H9 (cell line): ENCODE measurements at regions not wholly inside any gene's neighbourhood (a gene's known extent, or its start where the extent isn't known, plus 50 kb on each side); places are given as distances from the start of the nearest gene placed in this dataset.

Source experiments
- DNase-seq: peaks from one replicate; pipeline ENCODE4 v3.0.0-alpha.2; 2017
- H2AFZ ChIP-seq: one replicate; pipeline ENCODE4 v1.6.1; 2013; ENCODE audit warnings: mild to moderate bottlenecking, low read length, control low read depth, moderate library complexity
- H2AK5ac ChIP-seq: 2 replicates; pipeline ENCODE4 v1.6.1; 2013; ENCODE audit warnings: low read length, control low read depth, mixed read lengths; ENCODE audit not compliant: insufficient read length
- H2BK120ac ChIP-seq: one replicate; pipeline ENCODE4 v1.6.1; 2013; ENCODE audit warnings: low read depth, mild to moderate bottlenecking, low read length, control low read depth, inconsistent platforms; ENCODE audit not compliant: poor library complexity, severe bottlenecking
- H2BK12ac ChIP-seq: 2 replicates; pipeline ENCODE4 v1.6.1; 2013; ENCODE audit warnings: low read length, control low read depth, mixed read lengths, low read depth; ENCODE audit not compliant: insufficient read length
- H2BK15ac ChIP-seq: 2 replicates; pipeline ENCODE4 v1.6.1; 2013; ENCODE audit warnings: low read depth, low read length, control low read depth
- H2BK20ac ChIP-seq: one replicate; pipeline ENCODE4 v1.6.1; 2013; ENCODE audit warnings: low read depth, mild to moderate bottlenecking, low read length, control low read depth, inconsistent platforms; ENCODE audit not compliant: poor library complexity, severe bottlenecking
- H2BK5ac ChIP-seq: 2 replicates; pipeline ENCODE4 v1.6.1; 2013; ENCODE audit warnings: low read length, control low read depth, mixed read lengths; ENCODE audit not compliant: insufficient read length
- H3K14ac ChIP-seq: 2 replicates; pipeline ENCODE4 v1.6.1; 2013; ENCODE audit warnings: low read length, control low read depth; ENCODE audit not compliant: insufficient read depth
- H3K18ac ChIP-seq: 2 replicates; pipeline ENCODE4 v1.6.1; 2013; ENCODE audit warnings: low read depth, mild to moderate bottlenecking, mixed read lengths, low read length, control low read depth; ENCODE audit not compliant: insufficient read length
- H3K23ac ChIP-seq: 2 replicates; pipeline ENCODE4 v1.6.1; 2013; ENCODE audit warnings: low read length, control low read depth, mixed read lengths, low read depth; ENCODE audit not compliant: insufficient read length
- H3K23me2 ChIP-seq: 2 replicates; pipeline ENCODE4 v1.6.1; 2013; ENCODE audit warnings: low read depth, mild to moderate bottlenecking, mixed read lengths, low read length, control low read depth; ENCODE audit not compliant: insufficient read length, poor library complexity, severe bottlenecking
- H3K27ac ChIP-seq: 2 replicates; pipeline ENCODE4 v1.5.1; 2013; ENCODE audit warnings: low read length, control low read depth, mixed read lengths, low read depth; ENCODE audit not compliant: insufficient read length
- H3K27me3 ChIP-seq: 2 replicates; pipeline ENCODE4 v1.6.1; 2013; ENCODE audit warnings: low read length, control low read depth, inconsistent platforms; ENCODE audit not compliant: insufficient read depth
- H3K4ac ChIP-seq: 2 replicates; pipeline ENCODE4 v1.6.1; 2013; ENCODE audit warnings: low read depth, mild to moderate bottlenecking, control low read depth, inconsistent platforms, low read length, moderate library complexity
- H3K4me1 ChIP-seq: 2 replicates; pipeline ENCODE4 v1.6.1; 2013; ENCODE audit warnings: low read length, control low read depth, inconsistent platforms; ENCODE audit not compliant: insufficient read depth
- H3K4me2 ChIP-seq: 2 replicates; pipeline ENCODE4 v1.6.1; 2013; ENCODE audit warnings: low read length, control low read depth, mixed read lengths; ENCODE audit not compliant: insufficient read length, insufficient read depth
- H3K56ac ChIP-seq: 2 replicates; pipeline ENCODE4 v1.6.1; 2013; ENCODE audit warnings: low read depth, mild to moderate bottlenecking, mixed read lengths, low read length, control low read depth; ENCODE audit not compliant: insufficient read length
- H3K79me1 ChIP-seq: 2 replicates; pipeline ENCODE4 v1.6.1; 2013; ENCODE audit warnings: low read depth, mild to moderate bottlenecking, moderate library complexity, low read length, control low read depth, inconsistent platforms; ENCODE audit not compliant: insufficient read depth, poor library complexity, severe bottlenecking
- H3K79me2 ChIP-seq: 2 replicates; pipeline ENCODE4 v1.6.1; 2013; ENCODE audit warnings: low read length, control low read depth, inconsistent platforms; ENCODE audit not compliant: insufficient read depth
- H3K9ac ChIP-seq: 2 replicates; pipeline ENCODE4 v1.6.1; 2013; ENCODE audit warnings: low read length, control low read depth, mixed read lengths; ENCODE audit not compliant: insufficient read length; ENCODE audit errors: extremely low read depth
- H3K9me3 ChIP-seq: one replicate; pipeline ENCODE4 v1.6.1; 2013; ENCODE audit warnings: low read depth, low read length, inconsistent platforms; ENCODE audit not compliant: control insufficient read depth
- H3T11ph ChIP-seq: one replicate; pipeline ENCODE4 v1.6.1; 2013; ENCODE audit warnings: mild to moderate bottlenecking, low read length, control low read depth, inconsistent platforms
- H4K20me1 ChIP-seq: one replicate; pipeline ENCODE4 v1.6.1; 2013; ENCODE audit not compliant: control insufficient read depth, insufficient read length, insufficient read depth
- H4K5ac ChIP-seq: 2 replicates; pipeline ENCODE4 v1.6.1; 2013; ENCODE audit warnings: low read depth, mild to moderate bottlenecking, mixed read lengths, low read length, control low read depth; ENCODE audit not compliant: insufficient read length
- H4K8ac ChIP-seq: replicated peaks from 2 replicates; pipeline ENCODE4 v1.6.1; 2013; ENCODE audit warnings: low read length, control low read depth, mixed read lengths, low read depth; ENCODE audit not compliant: insufficient read length
- H4K91ac ChIP-seq: 2 replicates; pipeline ENCODE4 v1.6.1; 2013; ENCODE audit warnings: low read depth, mild to moderate bottlenecking, moderate library complexity, mixed read lengths, low read length, control low read depth; ENCODE audit not compliant: insufficient read length
- H3K27ac Mint-ChIP-seq, 3 experiments: 2 replicates in 2 of 3; 3 replicates in 1 of 3; pipeline ENCODE4 v1.8.0; 2020 to 2021; ENCODE audit warnings: mixed read lengths in 3 of 3, mild to moderate bottlenecking in 1 of 3, moderate library complexity in 1 of 3
- H3K27me3 Mint-ChIP-seq: 2 replicates; pipeline ENCODE4 v1.8.0; 2021; ENCODE audit warnings: low read depth, mild to moderate bottlenecking, moderate library complexity, mixed read lengths
- H3K36me3 Mint-ChIP-seq, 3 experiments: 2 replicates in 2 of 3; 3 replicates in 1 of 3; pipeline ENCODE4 v1.8.0; 2020 to 2021; ENCODE audit warnings: low read depth in 3 of 3, mixed read lengths in 3 of 3; ENCODE audit not compliant: insufficient read depth in 1 of 3
- H3K4me1 Mint-ChIP-seq, 2 experiments: 2 replicates each; pipeline ENCODE4 v1.8.0; 2020; ENCODE audit warnings: mixed read lengths in 2 of 2
- H3K4me3 Mint-ChIP-seq, 2 experiments: 2 replicates in 1 of 2; 3 replicates in 1 of 2; pipeline ENCODE4 v1.8.0; 2020 to 2021; ENCODE audit warnings: mild to moderate bottlenecking in 2 of 2, mixed read lengths in 2 of 2, moderate library complexity in 1 of 2
- H3K9me3 Mint-ChIP-seq, 2 experiments: 2 replicates in 1 of 2; 3 replicates in 1 of 2; pipeline ENCODE4 v1.8.0; 2020; ENCODE audit warnings: mild to moderate bottlenecking in 2 of 2, mixed read lengths in 2 of 2, moderate library complexity in 1 of 2
- CTCF ChIP-seq: fragments of 200-600 bp; sonication (generic); conservative IDR thresholded peaks from 3 replicates; pipeline ENCODE4 v1.8.0; 2021; ENCODE audit warnings: antibody characterized with exemption, mild to moderate bottlenecking
- WGBS: extraction: QIAGEN DNeasy Blood & Tissue Kit; methylation state at CpG from one replicate; pipeline ENCODE4 v1.1.7; 2013; ENCODE audit warnings: missing lambda C conversion rate, low lambda C conversion rate, mixed read lengths; ENCODE audit not compliant: insufficient read length; ENCODE audit errors: extremely low coverage; 5-methylcytosine and 5-hydroxymethylcytosine counted together

GRCh38 chrX:57984620-57985019, 74.4 kb upstream of the ZXDA start:
- DNase-seq, result no peak
- Histone ChIP-seq H3K23ac (no peak overlapping the region), H3K23me2 (no peaks in the 10 kb centered on the region), H3K27ac (no peak overlapping the region), H3K9me3 (peaks cover 43% of the 10 kb centered on the region), H3K79me1 (no peaks in the 10 kb centered on the region), H3K4me1 (no peaks in the 10 kb centered on the region), H4K8ac (no peak overlapping the region), H3K56ac (no peak overlapping the region), H3K79me2 (no peaks in the 10 kb centered on the region), H2BK15ac (no peak overlapping the region), H4K91ac (no peak overlapping the region), H3K18ac (no peak overlapping the region), H3K4ac (no peak overlapping the region), H3K27me3 (no peaks in the 10 kb centered on the region), H4K5ac (no peak overlapping the region), H2BK120ac (no peak overlapping the region), H3K4me2 (no peak overlapping the region), H4K20me1 (no peaks in the 10 kb centered on the region), H3K9ac (no peak overlapping the region), H2AK5ac (no peak overlapping the region), H3T11ph (no peak overlapping the region), H2BK20ac (no peak overlapping the region), H2BK5ac (no peak overlapping the region), H2AFZ (no peak overlapping the region), H2BK12ac (no peak overlapping the region), H3K14ac (no peak overlapping the region)
- WGBS, result no CpG with 5 or more reads among the region's 3 CpGs
- H3K4me1 Mint-ChIP-seq, result no peaks in the 10 kb centered on the region
- TF ChIP-seq CTCF, result no peak
- H3K4me3 Mint-ChIP-seq, result no peak overlapping the region
- peaks cover 84 to 92% of the 10 kb centered on the region in 2 experiments for H3K9me3 Mint-ChIP-seq
- no peak overlapping the region for H3K27ac Mint-ChIP-seq
- H3K27me3 Mint-ChIP-seq, result peaks cover 4% of the 10 kb centered on the region
- peaks cover 20 to 28% (median 25%) of the 10 kb centered on the region in 3 experiments for H3K36me3 Mint-ChIP-seq
